GM19328 (cell line): ENCODE measurements at regions not wholly inside any gene's neighbourhood (a gene's known extent, or its start where the extent isn't known, plus 50 kb on each side); places are given as distances from the start of the nearest gene placed in this dataset.
"Not testable (repeated sequence)": the region's sequence is repeated elsewhere in the genome, so short reads cannot be mapped to it uniquely, and the experiment has no call there.

Experiments used
- ATAC-seq: cut with Tn5 transposase; IDR thresholded peaks from one replicate; pipeline ENCODE4 v1.9.1; 2021; ENCODE audit warnings: mild to moderate bottlenecking, moderate library complexity; ENCODE audit not compliant: unreplicated experiment

DNA sequence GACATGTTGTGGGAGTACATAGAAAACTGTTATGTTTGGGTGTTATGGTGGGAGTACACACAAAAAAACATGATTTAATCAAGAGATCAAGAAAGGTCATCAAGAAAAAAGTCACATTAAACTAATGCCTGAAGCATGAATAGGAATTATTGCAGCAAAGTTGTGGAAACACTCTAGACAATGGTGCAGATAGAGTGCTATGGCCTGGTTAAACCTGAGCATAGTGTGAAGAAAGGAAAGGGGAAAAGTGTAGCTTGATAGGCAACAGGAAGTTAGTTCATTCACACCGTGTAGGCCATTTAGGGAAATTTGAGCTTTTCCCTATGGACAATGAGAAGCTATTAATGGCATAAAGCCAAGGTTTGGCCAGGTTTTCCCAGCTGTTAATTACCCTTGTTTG, 162.1 kb upstream of the EMCN start:
- no peak for ATAC-seq

DNA sequence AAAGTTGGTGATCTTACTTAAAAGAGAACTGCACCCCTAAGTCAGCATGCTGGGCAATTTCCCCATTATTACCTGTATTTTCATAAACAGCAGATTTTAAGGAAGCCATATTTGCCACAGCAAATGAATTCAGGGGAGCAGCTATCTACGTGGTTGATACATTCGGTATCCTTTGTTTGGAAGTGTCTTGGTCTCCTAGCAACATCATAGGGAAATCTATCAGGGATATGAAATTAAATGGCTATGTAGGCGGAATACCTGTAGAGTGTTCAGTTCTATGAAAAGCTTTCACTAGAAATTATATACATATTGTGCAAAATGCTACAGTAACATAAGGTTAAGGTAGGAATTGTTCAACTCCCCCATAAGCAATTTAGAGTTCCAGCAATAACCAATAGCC, 157.2 kb upstream of the EMCN start:
- ATAC-seq, result no peak

DNA sequence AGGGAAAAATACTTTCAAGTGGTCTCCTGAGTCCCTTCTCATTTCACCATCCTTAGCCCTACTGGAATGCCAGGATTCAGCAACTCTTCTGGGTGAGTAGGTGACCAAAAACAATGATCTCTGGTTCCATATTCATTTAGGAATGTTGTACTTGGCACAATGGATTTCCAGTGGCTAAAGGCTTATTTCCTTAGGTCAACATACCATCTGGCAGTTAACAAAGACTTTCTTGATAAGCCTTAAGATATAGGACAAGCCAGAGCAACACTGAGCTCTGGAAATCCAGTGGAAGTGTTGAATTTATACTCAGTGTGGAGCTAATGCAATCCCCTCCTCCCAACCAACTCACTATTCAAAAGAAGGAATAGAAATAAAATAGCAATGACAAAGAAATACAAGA, 139.4 kb upstream of the EMCN start:
- ATAC-seq, result no peak

DNA sequence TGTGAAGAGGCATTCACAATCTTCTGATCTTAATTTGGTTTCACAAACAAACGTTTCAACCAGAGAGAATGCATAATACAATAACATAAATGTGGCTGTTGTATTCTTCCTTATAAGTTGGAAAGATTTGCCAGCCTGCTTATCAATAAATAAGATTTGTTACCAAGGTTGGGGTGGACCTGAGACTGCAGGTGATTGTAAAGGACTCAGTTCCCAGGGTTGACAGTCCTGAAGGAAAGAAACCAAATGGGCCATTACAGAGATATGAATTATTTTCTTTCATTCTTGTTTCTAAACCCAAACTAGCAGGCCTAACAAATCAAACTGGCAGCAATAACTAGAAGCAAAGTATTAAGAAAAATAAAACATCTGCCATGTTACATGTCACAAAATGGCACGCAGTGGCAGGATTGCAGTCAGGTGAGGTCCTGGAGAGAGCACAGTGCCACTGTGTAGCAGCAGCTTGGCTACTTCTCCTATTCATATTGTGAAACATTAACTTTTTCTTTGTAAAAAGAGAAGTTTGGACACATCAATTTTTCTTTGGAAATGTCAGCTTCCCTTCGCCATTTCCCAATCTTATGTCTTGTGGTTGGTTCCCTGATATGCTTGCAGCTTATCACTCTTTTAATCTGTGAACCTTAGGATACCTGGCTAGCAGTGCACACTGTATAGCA, 133.8 kb upstream of the EMCN start:
- no peak for ATAC-seq

DNA sequence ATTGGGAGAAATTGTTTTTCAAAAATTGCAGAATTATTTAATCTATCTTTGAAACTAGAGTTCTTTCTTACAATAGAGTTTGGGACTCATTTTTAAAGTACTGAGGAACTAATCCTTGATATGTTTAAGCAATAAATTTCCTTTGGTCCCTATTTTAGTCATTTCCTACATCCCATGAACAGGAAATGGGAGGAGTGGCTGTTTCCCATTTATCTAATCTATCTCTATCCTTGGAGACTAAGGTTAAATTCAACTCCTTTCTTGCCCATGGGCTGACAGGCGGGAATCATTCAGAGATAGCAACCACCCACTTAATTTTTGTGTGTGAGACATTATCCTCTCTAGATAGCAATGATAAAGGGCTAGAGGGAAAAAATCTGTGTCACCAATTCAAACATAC, 131.6 kb upstream of the EMCN start:
- ATAC-seq, result no peak

DNA sequence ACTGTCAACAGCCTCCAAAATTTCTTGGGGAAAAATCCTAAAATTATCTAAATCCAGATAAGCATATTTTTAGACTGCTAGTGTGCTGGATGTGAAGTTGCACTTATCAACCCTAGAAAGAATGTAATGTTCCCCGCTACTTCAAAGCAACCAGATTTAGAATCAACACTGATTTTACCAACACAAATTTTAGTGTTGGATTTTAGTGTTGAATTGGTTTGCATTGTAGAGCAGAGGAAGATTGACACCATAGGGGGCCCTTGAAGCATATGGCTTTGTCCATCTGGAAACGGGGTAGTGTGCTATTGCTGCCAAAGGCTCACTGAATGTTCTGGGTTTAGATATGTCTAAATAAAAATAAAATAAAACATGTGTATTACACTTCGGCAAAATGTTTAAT, 126.3 kb upstream of the EMCN start:
- ATAC-seq, result no peak

DNA sequence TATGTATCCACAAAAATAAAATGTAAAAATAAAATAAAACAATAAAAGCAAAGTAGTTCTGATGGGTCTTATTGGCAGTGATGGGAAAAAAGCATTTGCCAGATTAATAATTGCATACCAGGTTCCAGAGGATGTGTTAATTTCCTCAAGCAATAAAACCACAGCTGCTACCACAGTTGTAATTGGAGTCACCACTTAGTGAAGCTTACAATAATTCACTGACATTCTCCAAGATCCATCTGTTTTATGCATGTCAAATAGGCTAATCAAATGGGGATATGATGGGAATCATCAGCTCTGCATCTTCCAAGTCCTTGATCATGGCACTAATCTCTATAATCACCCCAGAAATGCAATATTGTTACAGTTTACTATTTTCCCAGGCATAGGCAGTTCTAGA, 123.5 kb upstream of the EMCN start:
- ATAC-seq, result no peak

DNA sequence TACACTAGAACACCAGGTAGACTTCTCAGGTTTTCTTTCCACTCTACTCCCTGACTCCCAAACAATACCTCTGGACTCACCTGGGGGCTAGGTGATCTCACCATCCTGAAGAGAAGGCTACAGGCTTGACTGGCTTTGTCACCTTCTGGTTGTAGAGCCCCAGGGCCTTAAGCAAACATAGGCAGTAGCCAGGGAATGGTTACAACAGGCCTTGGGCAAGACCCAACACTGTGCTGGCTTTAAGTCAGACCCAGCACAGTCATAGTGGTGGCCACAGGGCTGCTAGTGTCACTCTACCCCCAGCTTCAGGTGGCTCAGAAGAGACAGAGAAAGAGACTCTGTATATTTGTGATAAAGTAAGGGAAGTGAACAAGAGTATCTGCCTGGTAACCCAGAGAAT, 118.1 kb upstream of the EMCN start:
- no peak for ATAC-seq

DNA sequence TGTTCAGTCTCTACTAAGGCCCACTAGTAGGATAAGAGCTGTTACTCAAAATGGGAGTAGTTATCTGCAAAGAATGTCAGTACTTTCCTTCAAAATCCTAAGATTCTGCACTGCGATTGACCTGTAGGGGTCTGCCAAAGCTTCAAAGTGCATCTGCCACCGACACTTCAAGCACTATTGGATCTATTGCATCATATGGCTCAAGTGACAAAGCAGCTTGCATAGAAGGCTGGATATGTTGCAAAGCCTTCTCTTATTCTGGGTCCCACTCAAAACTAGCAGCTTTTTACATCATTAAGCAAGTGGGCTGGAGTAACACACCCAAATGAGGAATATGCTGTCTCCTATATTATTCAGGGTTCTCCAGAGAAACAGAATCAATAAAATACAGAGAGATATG, 115.4 kb upstream of the EMCN start:
- ATAC-seq, result no peak

DNA sequence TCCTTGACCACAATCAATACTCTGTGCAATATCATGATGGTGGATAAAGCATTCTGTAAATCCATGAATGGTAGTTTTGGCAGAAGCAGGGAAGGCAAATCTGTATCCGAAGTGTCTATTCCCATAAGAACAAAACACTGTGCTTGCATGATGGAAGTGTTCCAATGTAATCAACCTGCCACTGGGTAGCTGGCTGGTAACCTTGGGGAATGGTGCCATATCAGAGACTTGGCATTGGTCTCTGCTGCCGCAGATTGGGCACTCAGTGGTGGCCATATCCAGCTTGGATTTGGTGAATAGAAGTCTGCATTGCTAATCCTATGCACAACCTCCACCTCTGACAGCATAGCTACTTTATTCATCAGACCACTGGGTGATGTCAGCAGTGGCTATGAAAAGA, 114.3 kb upstream of the EMCN start:
- no peak for ATAC-seq

DNA sequence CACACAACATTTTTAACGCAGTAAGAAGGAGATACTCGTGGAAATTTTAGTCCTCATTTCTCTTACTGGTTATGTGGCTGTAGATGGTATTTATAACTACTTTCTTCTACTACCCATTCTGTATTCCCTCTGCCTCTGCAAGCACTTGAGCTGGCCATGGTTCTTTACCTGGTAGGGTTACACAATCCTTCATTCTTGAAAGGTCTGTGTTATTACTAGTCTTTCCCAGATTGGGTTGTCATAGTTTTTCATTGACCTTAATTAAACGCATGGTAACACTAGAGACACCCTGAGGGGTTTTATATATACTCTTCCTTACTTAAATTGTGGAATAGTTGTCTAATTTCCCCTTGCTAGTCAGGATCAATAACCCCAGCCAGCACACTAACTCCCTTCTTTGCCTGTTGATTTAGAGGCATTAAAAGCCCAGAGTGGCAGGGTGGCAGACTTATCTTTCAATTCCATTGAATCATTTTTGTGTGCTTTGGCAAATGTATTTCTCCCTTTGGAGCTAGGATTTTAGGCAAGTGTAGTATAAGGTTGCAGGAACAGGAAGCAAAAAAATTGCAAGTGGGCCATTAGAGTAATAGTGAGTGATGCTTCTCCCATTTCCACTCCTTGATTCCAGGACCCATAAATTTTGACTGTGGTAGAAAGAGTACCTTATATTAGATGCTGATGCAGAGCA, 113.6 kb upstream of the EMCN start:
- ATAC-seq, result no peak

DNA sequence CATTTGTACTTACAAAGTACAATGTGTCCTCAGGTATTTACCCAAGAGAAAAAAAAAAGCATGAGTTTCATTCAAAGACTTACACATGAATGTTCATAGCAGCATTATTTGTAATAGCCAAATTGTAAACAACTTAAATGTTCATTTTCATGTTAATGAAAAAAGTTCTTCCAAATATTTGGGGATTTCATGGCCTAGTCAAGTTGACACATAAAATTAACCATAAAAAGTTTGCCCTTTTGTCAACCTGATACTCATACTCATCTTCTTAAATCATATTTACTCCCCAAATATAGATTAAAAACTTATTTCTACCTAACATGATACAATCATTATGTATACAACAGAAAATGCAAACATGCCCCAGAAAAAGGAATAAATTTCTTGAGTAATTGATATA, 112.5 kb upstream of the EMCN start:
- no peak for ATAC-seq

DNA sequence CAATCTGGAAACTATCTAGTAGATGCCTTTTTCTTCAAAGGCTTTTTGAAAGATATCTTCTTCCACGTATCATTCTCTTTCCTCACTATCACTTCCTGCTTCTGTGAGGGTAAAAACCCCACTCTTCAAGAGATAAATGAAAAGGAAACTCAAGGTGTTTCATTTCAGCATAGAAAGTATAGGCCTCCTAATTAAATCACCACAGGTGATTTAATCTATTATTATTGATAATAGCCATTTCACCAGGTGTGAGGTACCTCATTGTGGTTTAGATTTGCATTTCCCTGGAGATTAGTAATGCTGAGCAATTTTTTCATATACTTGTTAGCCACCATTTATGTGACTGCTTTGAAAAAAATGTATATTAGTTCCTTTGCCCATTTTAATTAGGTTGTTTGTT, 92.0 kb upstream of the EMCN start:
- no peak for ATAC-seq

DNA sequence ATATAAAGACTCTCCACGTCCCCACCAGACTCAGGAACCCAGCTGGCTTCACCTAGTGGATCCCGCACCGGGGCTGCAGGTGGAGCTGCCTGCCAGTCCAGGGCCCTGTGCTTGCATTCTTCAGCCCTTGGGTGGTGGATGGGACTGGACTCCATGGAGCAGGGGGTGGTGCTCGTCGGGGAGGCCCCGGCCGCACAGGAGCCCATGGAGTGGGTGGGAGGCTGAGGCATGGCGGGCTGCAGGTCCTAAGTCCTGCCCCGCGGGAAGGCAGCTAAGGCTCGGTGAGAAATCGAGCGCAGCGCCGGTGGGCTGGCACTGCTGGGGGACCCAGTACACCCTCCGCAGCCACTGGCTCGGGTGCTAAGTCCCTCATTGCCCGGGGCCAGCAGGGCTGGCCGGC, 90.8 kb upstream of the EMCN start:
- ATAC-seq, result not testable (repeated sequence)

DNA sequence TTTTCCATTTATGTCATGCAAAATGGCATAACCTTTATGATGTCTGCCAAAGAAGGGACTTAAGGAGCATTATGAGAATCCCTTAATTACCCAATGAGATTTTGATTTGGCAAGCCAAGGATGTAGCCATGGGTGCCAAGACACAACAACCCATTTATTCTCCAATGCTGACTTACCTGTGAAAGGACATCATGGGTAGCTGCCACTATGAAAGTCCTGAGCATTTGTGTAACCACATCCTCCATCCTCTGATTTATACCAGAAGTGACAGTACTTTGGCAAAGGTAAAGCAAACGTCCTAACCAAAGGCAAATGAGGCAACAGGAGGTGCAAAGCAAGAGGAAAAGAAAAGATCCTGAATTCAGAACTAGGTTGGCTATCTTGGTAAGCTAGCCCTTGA, 87.3 kb upstream of the EMCN start:
- no peak for ATAC-seq

DNA sequence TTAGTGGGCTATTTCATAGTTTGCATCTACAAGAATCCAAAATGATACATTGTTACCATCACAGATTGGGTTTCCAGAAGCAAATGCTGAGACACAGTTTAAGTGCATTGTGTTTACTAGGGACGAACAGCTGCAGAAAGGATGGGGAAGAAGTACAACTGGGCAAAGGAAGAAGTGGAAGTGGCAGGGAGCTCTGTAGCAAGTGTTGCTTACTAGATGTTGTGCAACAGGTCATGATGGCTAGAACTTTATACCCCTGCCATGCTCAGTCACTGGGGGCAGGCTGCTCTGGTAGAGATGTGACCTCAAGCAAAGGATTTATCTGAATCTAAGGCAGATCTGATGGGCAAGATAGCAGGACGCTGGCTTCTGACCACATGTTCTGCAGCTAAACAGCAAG, 76.1 kb upstream of the EMCN start:
- ATAC-seq, result no peak

DNA sequence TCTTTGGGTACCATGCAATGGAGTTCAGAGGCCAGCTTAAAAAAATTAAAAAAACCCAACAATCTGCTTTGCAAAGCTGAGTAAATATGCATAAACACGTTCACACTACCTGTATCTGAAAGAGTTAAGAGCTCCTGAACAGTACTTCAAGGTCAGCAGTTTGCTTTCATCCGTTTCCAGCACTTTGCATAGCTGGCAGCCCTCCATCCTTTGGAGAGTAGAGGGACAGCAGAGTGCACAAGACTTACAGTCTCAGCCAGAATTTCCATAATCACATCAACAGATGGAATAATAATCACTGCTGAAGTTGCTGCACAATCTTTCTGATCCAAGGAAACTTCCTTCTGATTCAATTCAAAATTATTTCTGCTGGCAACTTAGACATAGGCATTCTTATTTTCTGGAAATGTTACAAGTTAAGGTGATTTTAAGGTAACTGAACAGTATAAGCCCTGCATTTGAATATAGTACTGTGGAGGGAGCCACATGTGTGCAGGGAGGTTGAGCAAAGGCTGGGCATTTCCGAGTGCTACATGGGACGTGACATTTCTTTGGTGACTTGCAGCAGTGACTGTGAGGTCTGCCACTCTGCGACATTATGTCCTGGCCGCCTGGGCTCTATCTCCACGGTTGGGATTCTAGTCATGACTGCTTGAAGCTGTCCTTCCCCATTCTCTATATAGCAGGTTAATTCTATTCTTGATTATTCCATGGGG, 73.5 kb upstream of the EMCN start:
- ATAC-seq, result no peak

DNA sequence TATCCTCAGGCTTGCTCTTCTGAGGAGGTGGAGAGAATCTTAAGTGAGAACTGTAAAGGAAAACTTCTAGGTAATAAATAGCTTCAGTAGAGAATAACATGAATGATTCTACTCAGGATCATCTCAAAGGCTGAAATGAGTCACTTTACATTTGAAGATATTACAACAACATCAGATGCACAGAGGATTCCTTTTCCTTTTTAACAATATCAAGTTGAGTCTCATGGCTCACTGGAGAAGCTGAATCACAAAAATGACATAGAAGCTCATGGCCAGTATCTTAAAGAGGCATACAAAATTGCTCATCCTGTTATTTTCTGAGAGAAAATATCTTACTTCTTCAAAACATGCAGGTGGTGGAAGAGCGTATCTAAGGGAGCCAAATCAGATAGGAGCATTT, 72.5 kb upstream of the EMCN start:
- ATAC-seq, result no peak

DNA sequence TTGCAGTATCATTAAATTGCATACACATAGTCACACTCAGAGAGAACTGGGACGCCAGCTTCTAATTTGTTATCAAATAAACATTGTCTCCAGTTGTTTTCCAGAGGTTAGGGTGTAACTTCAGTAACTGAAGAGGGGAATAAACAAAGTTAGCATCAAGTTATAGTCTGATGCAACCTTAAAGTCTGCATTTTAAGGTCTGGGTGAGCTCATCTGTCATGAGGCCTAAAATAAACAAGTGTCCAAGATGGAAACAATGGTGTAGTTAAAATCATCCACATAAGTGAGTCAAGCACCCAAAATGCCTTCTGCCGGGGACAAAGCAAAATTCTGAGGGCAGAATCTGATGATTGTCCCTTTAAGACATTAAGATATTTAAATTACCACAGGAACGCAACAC, 70.3 kb upstream of the EMCN start:
- no peak for ATAC-seq

DNA sequence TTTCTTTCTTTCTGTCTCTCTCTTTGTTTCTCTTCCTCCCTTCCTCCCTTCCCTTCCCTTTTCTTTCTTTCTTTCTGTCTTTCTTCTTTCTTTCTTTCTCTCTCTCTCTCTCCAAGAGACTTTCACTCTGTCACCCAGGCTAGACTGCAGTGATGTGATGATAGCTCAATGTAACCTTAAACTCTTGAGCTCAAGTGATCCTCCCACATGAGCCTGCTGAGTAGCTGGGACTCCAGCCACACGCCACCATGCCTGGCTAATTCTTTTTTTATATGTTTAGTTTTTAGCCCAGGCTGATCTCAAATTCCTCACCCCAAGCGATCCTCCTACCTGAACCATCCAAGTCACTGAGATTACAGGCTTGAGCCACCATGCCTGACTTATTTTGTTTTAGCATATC, 64.3 kb upstream of the EMCN start:
- no peak for ATAC-seq

DNA sequence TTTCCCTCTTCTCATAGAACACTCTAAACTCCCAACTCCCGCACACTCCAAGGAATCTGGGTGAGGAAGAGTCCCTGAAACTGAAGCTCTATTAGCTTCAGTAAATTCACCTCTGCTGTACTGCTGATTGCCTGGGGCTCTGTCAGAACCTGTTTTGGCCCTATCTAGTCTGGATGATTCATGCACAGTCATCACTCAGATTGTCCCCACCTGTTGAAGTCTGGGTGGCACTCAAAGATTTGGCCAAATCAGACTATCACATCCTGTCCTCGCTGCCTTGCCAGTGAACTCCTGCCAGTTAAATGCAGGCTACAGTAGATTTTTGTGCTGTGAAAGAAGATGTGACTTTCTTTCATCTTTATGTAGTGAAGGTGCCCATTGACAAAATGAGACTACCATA, 63.5 kb upstream of the EMCN start:
- no peak for ATAC-seq

DNA sequence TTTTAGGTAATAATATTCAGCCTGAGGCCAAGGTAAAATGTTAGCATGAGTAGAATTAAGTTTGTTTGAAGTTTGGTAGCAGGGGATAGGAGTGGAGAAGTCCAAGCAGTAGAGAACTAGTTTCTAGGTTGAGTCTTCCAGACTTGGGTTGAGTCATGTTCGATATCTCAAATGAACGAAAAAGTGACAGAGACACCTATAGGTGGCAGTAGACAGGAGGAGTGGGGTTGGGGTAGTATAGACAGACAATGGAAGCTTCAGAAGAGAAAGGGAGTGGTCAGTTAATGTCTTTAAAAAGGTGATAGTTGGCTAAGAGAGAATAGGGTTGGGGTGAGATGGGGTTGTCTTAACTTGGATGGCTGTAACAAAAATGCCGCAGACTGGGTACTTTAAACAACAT, 58.7 kb upstream of the EMCN start:
- no peak for ATAC-seq
